Smooth muscle cell (in vitro differentiated cells): ENCODE measurements at regions not wholly inside any gene's neighbourhood (a gene's known extent, or its start where the extent isn't known, plus 50 kb on each side); places are given as distances from the start of the nearest gene placed in this dataset.

ENCODE experiments used
- DNase-seq: peaks from one replicate; lab custom pipeline; 2025; ENCODE audit not compliant: unreplicated experiment; lab: John Stamatoyannopoulos, UW
- H2AFZ ChIP-seq: fragments of 200-600 bp; sonication (generic); 2 replicates; pipeline ENCODE4 v1.6.0; 2016; ENCODE audit warnings: antibody characterized with exemption, low read depth, mild to moderate bottlenecking
- H3F3A ChIP-seq: fragments of 200-600 bp; sonication (generic); 2 replicates; pipeline ENCODE4 v1.6.0; 2017; ENCODE audit warnings: antibody characterized with exemption, low read depth
- H3K27ac ChIP-seq: fragments of 200-600 bp; sonication (generic); 2 replicates; pipeline ENCODE4 v1.5.1; 2016; ENCODE audit warnings: low read depth, mild to moderate bottlenecking
- H3K27me3 ChIP-seq: fragments of 200-600 bp; sonication (generic); 2 replicates; pipeline ENCODE4 v1.6.1; 2016; ENCODE audit warnings: low read depth, mild to moderate bottlenecking
- H3K36me3 ChIP-seq: fragments of 200-600 bp; sonication (generic); 2 replicates; pipeline ENCODE4 v1.5.1; 2016; ENCODE audit warnings: low read depth
- H3K4me1 ChIP-seq: fragments of 200-600 bp; sonication (generic); 2 replicates; pipeline ENCODE4 v1.5.1; 2016; ENCODE audit warnings: low read depth
- H3K4me2 ChIP-seq: fragments of 200-600 bp; sonication (generic); 2 replicates; pipeline ENCODE4 v1.6.0; 2016; ENCODE audit warnings: mild to moderate bottlenecking
- H3K4me3 ChIP-seq: fragments of 200-600 bp; sonication (generic); 2 replicates; pipeline ENCODE4 v1.5.1; 2016; ENCODE audit warnings: mild to moderate bottlenecking
- H3K79me2 ChIP-seq: fragments of 200-600 bp; sonication (generic); 2 replicates; pipeline ENCODE4 v1.6.0; 2016; ENCODE audit warnings: low read depth, mild to moderate bottlenecking
- H3K9ac ChIP-seq: fragments of 200-600 bp; sonication (generic); 2 replicates; pipeline ENCODE4 v1.6.0; 2016; ENCODE audit warnings: low read depth
- H3K9me3 ChIP-seq: fragments of 200-600 bp; sonication (generic); replicated peaks from 2 replicates; pipeline ENCODE4 v1.5.1; 2016; ENCODE audit warnings: low read depth
- H4K20me1 ChIP-seq: fragments of 200-600 bp; sonication (generic); 2 replicates; pipeline ENCODE4 v1.6.0; 2016; ENCODE audit warnings: low read depth
- CTCF ChIP-seq: fragments of 200-600 bp; sonication (generic); IDR thresholded peaks from 2 replicates; pipeline ENCODE4 v1.5.1; 2017; ENCODE audit warnings: borderline replicate concordance, mild to moderate bottlenecking, antibody characterized with exemption; ENCODE audit not compliant: insufficient read depth, poor library complexity, severe bottlenecking
- WGBS: methylation state at CpG from one replicate; pipeline ENCODE4 v1.1.7; 2016; ENCODE audit warnings: low lambda C conversion rate; 5-methylcytosine and 5-hydroxymethylcytosine counted together

GRCh38 chr7:9324513-9324912 lies 891.1 kb downstream of the NXPH1 start:
- no peaks in the 10 kb centered on the region for H3K36me3 ChIP-seq
- WGBS, result 26% methylated on average over 2 of the region's 2 CpGs
- no peaks in the 10 kb centered on the region for H3K79me2 ChIP-seq
- no peak for DNase-seq
- H4K20me1 ChIP-seq, result no peaks in the 10 kb centered on the region
- H3K27ac ChIP-seq, result no peak overlapping the region
- no peaks in the 10 kb centered on the region for H3K27me3 ChIP-seq
- no peak overlapping the region for H3K9ac ChIP-seq
- no peak overlapping the region for H2AFZ ChIP-seq
- H3K4me1 ChIP-seq, result peaks cover 5% of the 10 kb centered on the region
- no peak overlapping the region for H3K4me3 ChIP-seq
- no peak for TF ChIP-seq CTCF
- no peaks in the 10 kb centered on the region for H3K9me3 ChIP-seq
- no peaks in the 10 kb centered on the region for H3F3A ChIP-seq
- H3K4me2 ChIP-seq, result no peak overlapping the region

- no peak overlapping the region for H2AFZ ChIP-seq
- no peak overlapping the region for H3K4me3 ChIP-seq
- H3K79me2 ChIP-seq, result no peaks in the 10 kb centered on the region
- no peak for DNase-seq
- no peaks in the 10 kb centered on the region for H3K9me3 ChIP-seq
- H3K27me3 ChIP-seq, result no peaks in the 10 kb centered on the region
- H3F3A ChIP-seq, result no peaks in the 10 kb centered on the region
- no peak overlapping the region for H3K27ac ChIP-seq
- no peak for TF ChIP-seq CTCF
- H4K20me1 ChIP-seq, result no peaks in the 10 kb centered on the region
- H3K4me2 ChIP-seq, result no peak overlapping the region
- no peak overlapping the region for H3K9ac ChIP-seq
- H3K36me3 ChIP-seq, result no peaks in the 10 kb centered on the region
- WGBS, result 92% methylated on average over 2 of the region's 2 CpGs
- peaks cover 5% of the 10 kb centered on the region for H3K4me1 ChIP-seq
These were observed 894.9 kb downstream of the NXPH1 start for GRCh38 chr7:9328296-9328695.

- no peaks in the 10 kb centered on the region for H3K36me3 ChIP-seq
- no peak overlapping the region for H2AFZ ChIP-seq
- no peak for DNase-seq
- H3K9ac ChIP-seq, result no peak overlapping the region
- no peaks in the 10 kb centered on the region for H3K4me1 ChIP-seq
- no peaks in the 10 kb centered on the region for H3F3A ChIP-seq
- 76% methylated on average over 3 of the region's 3 CpGs for WGBS
- H4K20me1 ChIP-seq, result no peaks in the 10 kb centered on the region
- H3K4me3 ChIP-seq, result no peak overlapping the region
- H3K27ac ChIP-seq, result no peak overlapping the region
- TF ChIP-seq CTCF, result no peak
- H3K9me3 ChIP-seq, result no peaks in the 10 kb centered on the region
- H3K79me2 ChIP-seq, result no peaks in the 10 kb centered on the region
- no peaks in the 10 kb centered on the region for H3K27me3 ChIP-seq
- H3K4me2 ChIP-seq, result no peak overlapping the region
These were observed 916.2 kb downstream of the NXPH1 start for GRCh38 chr7:9349625-9350024.

- peaks cover 3% of the 10 kb centered on the region for H3K36me3 ChIP-seq
- H3F3A ChIP-seq, result no peaks in the 10 kb centered on the region
- H4K20me1 ChIP-seq, result no peaks in the 10 kb centered on the region
- no peak for DNase-seq
- H3K9ac ChIP-seq, result no peak overlapping the region
- no peak overlapping the region for H3K27ac ChIP-seq
- H3K4me3 ChIP-seq, result no peak overlapping the region
- no peak overlapping the region for H3K4me2 ChIP-seq
- no peaks in the 10 kb centered on the region for H3K4me1 ChIP-seq
- no peaks in the 10 kb centered on the region for H3K27me3 ChIP-seq
- H2AFZ ChIP-seq, result no peak overlapping the region
- WGBS, result 64% methylated on average over 4 of the region's 4 CpGs
- peaks cover 6% of the 10 kb centered on the region for H3K9me3 ChIP-seq
- no peak for TF ChIP-seq CTCF
- no peaks in the 10 kb centered on the region for H3K79me2 ChIP-seq
These were observed 957.8 kb downstream of the NXPH1 start for GRCh38 chr7:9391221-9391620.
